ENCODE measurements at regions not wholly inside any gene's neighbourhood (a gene's known extent, or its start where the extent isn't known, plus 50 kb on each side); places are given as distances from the start of the nearest gene placed in this dataset.

- Histone ChIP-seq H3K27me3 (ENCODE audit: insufficient read depth, low read length) (peaks cover 10% of the 10 kb centered on the region), H3K27ac (ENCODE audit: low read depth, low read length) (no peak overlapping the region), H3K79me2 (ENCODE audit: insufficient read depth, low read length) (no peaks in the 10 kb centered on the region), H4K20me1 (ENCODE audit: insufficient read depth, low read length) (no peaks in the 10 kb centered on the region), H2AFZ (ENCODE audit: low read length) (no peak overlapping the region), H3K4me3 (ENCODE audit: insufficient read depth, low read length) (no peak overlapping the region), H3K4me1 (ENCODE audit: insufficient read depth, low read length) (peaks cover 32% of the 10 kb centered on the region), H3K36me3 (ENCODE audit: insufficient read depth, low read length) (no peaks in the 10 kb centered on the region), H3K4me2 (ENCODE audit: insufficient read depth, low read length) (no peak overlapping the region), H3K9me3 (ENCODE audit: low read depth, low read length) (no peaks in the 10 kb centered on the region)
- TF ChIP-seq CTCF (IDR thresholded peaks at IDR 0.05; ENCODE audit: extremely low read depth, low read depth, low read length) = no peak
- no peak for DNase-seq (ENCODE audit: insufficient read length, low spot score, missing footprints)
These were observed 204.2 kb downstream of the USP12 start for GRCh38 chr13:26967119-26968038.

- no peak overlapping the region for H3K4me2 ChIP-seq (ENCODE audit: insufficient read depth, low read length)
- TF ChIP-seq CTCF (IDR thresholded peaks at IDR 0.05; ENCODE audit: extremely low read depth, low read depth, low read length) = no peak
- no peaks in the 10 kb centered on the region for H3K9me3 ChIP-seq (ENCODE audit: low read depth, low read length)
- no peaks in the 10 kb centered on the region for H3K36me3 ChIP-seq (ENCODE audit: insufficient read depth, low read length)
- no peak overlapping the region for H2AFZ ChIP-seq (ENCODE audit: low read length)
- H3K4me1 ChIP-seq (ENCODE audit: insufficient read depth, low read length) = peaks cover 32% of the 10 kb centered on the region
- H4K20me1 ChIP-seq (ENCODE audit: insufficient read depth, low read length) = no peaks in the 10 kb centered on the region
- H3K27me3 ChIP-seq (ENCODE audit: insufficient read depth, low read length) = peaks cover 10% of the 10 kb centered on the region
- DNase-seq (ENCODE audit: insufficient read length, low spot score, missing footprints) = no peak
- no peak overlapping the region for H3K27ac ChIP-seq (ENCODE audit: low read depth, low read length)
- H3K79me2 ChIP-seq (ENCODE audit: insufficient read depth, low read length) = no peaks in the 10 kb centered on the region
- H3K4me3 ChIP-seq (ENCODE audit: insufficient read depth, low read length) = no peak overlapping the region
These were observed 204.9 kb downstream of the USP12 start for GRCh38 chr13:26966701-26967080.

GRCh38 chr13:26965952-26966700, 205.5 kb downstream of the USP12 start:
- peaks cover 32% of the 10 kb centered on the region for H3K4me1 ChIP-seq (ENCODE audit: insufficient read depth, low read length)

More at GRCh38 chr13:26965952-26966700, 205.5 kb downstream of the USP12 start:
- no peak for TF ChIP-seq CTCF (IDR thresholded peaks at IDR 0.05; ENCODE audit: extremely low read depth, low read depth, low read length)
- H4K20me1 ChIP-seq (ENCODE audit: insufficient read depth, low read length) = no peaks in the 10 kb centered on the region
- H3K36me3 ChIP-seq (ENCODE audit: insufficient read depth, low read length) = no peaks in the 10 kb centered on the region
- no peak for DNase-seq (ENCODE audit: insufficient read length, low spot score, missing footprints)
- H2AFZ ChIP-seq (ENCODE audit: low read length) = no peak overlapping the region
- H3K4me3 ChIP-seq (ENCODE audit: insufficient read depth, low read length) = no peak overlapping the region
- no peak overlapping the region for H3K4me2 ChIP-seq (ENCODE audit: insufficient read depth, low read length)
- no peaks in the 10 kb centered on the region for H3K9me3 ChIP-seq (ENCODE audit: low read depth, low read length)
- H3K79me2 ChIP-seq (ENCODE audit: insufficient read depth, low read length) = no peaks in the 10 kb centered on the region
- H3K27me3 ChIP-seq (ENCODE audit: insufficient read depth, low read length) = peaks cover 10% of the 10 kb centered on the region
- H3K27ac ChIP-seq (ENCODE audit: low read depth, low read length) = no peak overlapping the region

Measured in osteoblast (primary cell).